Skeletal muscle tissue (tissue), 3 donors: ENCODE measurements at regions not wholly inside any gene's neighbourhood (a gene's known extent, or its start where the extent isn't known, plus 50 kb on each side); places are given as distances from the start of the nearest gene placed in this dataset.

Experiments
- H3K27ac ChIP-seq: one replicate; pipeline ENCODE4 v1.7.0; 2013; ENCODE audit warnings: mild to moderate bottlenecking, low read depth, low read length, inconsistent platforms
- H3K27me3 ChIP-seq, 3 donors: one replicate each; pipeline ENCODE4 v1.7.0; 2013; ENCODE audit warnings: low read length in 3 of 3; ENCODE audit not compliant: control insufficient read depth in 3 of 3, insufficient read depth in 3 of 3
- H3K36me3 ChIP-seq, 3 donors: one replicate each; pipeline ENCODE4 v1.7.0; 2013; ENCODE audit warnings: low read length in 3 of 3; ENCODE audit not compliant: control insufficient read depth in 3 of 3, insufficient read depth in 3 of 3
- H3K4me1 ChIP-seq, 3 donors: one replicate each; pipeline ENCODE4 v1.7.0; 2013; ENCODE audit warnings: low read length in 3 of 3, mild to moderate bottlenecking in 3 of 3; ENCODE audit not compliant: control insufficient read depth in 3 of 3, insufficient read depth in 3 of 3
- H3K4me3 ChIP-seq, 3 donors: one replicate each; pipeline ENCODE4 v1.7.0; 2013; ENCODE audit warnings: low read length in 3 of 3
- H3K9ac ChIP-seq, 3 donors: one replicate each; pipeline ENCODE4 v1.7.0; 2013; ENCODE audit warnings: low read length in 3 of 3, mild to moderate bottlenecking in 3 of 3, moderate library complexity in 2 of 3, low read depth in 1 of 3
- H3K9me3 ChIP-seq, 3 donors: one replicate each; pipeline ENCODE4 v1.7.0; 2013; ENCODE audit warnings: low read length in 3 of 3; ENCODE audit not compliant: control insufficient read depth in 3 of 3
- donor health status: Osteomylitis.

GRCh38 chr2:221142341-221142740, 429.8 kb downstream of the EPHA4 start:
- H3K4me3 ChIP-seq = no peak overlapping the region
- H3K4me1 ChIP-seq = no peaks in the 10 kb centered on the region
- H3K27ac ChIP-seq = no peak overlapping the region
- H3K9ac ChIP-seq = no peak overlapping the region
- no peaks in the 10 kb centered on the region for H3K9me3 ChIP-seq
- H3K36me3 ChIP-seq = no peaks in the 10 kb centered on the region
- H3K27me3 ChIP-seq = no peaks in the 10 kb centered on the region

DNA sequence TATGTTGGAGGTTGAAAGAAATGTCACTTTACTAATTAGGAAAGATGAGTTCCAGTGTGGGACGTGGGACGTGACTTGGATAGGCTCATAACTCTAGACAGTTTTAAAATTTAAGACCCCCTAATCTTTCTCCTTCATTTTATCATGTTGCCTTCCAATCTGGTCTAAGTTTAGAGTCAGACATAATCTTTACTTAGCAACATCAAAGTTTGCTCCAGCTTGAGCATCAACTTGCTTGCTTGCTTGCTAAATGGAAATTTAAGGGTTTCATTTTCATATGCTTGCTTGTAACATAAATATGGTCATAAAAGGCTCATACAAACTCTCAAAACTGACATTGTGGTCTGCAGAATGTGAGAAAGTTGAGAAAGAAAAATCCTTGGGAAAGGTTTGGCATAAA, 428.9 kb downstream of the EPHA4 start:
- no peak overlapping the region for H3K4me3 ChIP-seq
- no peaks in the 10 kb centered on the region for H3K36me3 ChIP-seq
- H3K9ac ChIP-seq = no peak overlapping the region
- H3K4me1 ChIP-seq = no peaks in the 10 kb centered on the region
- H3K27me3 ChIP-seq = no peaks in the 10 kb centered on the region
- H3K27ac ChIP-seq = no peak overlapping the region
- no peaks in the 10 kb centered on the region for H3K9me3 ChIP-seq

DNA sequence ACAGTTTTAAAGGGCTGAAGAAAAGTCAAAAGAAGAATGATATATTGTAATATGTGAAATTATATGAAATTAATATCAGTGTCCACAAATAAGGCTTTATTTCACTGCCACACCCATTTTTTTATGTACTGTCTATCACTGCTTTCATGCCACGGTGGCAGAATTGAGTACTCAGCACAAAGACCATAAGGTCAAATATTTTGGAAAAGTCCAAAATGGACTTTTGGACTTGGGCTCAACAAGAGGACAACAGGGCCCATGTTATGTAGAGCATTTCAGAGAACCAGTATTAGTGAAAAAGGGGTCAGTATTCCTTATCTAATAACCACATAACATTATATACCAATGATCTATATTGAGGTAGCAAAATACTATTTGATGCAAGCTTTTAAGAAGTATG, 427.2 kb downstream of the EPHA4 start:
- no peak overlapping the region for H3K9ac ChIP-seq
- H3K27ac ChIP-seq = no peak overlapping the region
- H3K36me3 ChIP-seq = no peaks in the 10 kb centered on the region
- H3K9me3 ChIP-seq = no peaks in the 10 kb centered on the region
- no peaks in the 10 kb centered on the region for H3K27me3 ChIP-seq
- no peaks in the 10 kb centered on the region for H3K4me1 ChIP-seq
- no peak overlapping the region for H3K4me3 ChIP-seq

DNA sequence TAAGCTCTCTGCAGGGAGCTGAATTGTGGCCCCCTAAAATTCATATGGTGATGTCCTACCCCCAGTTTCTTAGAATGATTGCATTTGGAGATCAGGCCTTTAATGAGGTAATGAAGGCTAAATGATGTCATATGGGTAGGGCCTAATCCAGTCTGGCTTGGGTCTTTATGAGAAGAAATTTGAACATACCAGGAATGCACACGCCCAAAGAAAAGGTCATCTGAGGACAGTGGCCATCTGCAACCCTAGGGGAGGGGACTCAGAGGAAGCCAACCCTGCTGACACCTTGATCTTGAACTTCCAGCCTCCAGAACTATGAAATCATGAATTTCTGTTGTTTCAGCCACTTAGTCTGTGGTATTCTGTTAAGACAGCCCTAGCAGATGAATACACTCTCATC, 426.7 kb downstream of the EPHA4 start:
- Histone ChIP-seq H3K9me3 (no peaks in the 10 kb centered on the region), H3K9ac (no peak overlapping the region), H3K27me3 (no peaks in the 10 kb centered on the region), H3K36me3 (no peaks in the 10 kb centered on the region), H3K4me1 (no peaks in the 10 kb centered on the region), H3K27ac (no peak overlapping the region), H3K4me3 (no peak overlapping the region)

- Histone ChIP-seq H3K9me3 (no peaks in the 10 kb centered on the region), H3K4me3 (no peak overlapping the region), H3K9ac (no peak overlapping the region), H3K4me1 (no peaks in the 10 kb centered on the region), H3K27me3 (no peaks in the 10 kb centered on the region), H3K27ac (no peak overlapping the region), H3K36me3 (no peaks in the 10 kb centered on the region)
Measured at GRCh38 chr2:221153226-221153625, 418.9 kb downstream of the EPHA4 start.

- Histone ChIP-seq H3K9ac (no peak overlapping the region), H3K4me3 (no peak overlapping the region), H3K4me1 (no peaks in the 10 kb centered on the region), H3K27ac (no peak overlapping the region), H3K9me3 (no peaks in the 10 kb centered on the region), H3K36me3 (no peaks in the 10 kb centered on the region), H3K27me3 (no peaks in the 10 kb centered on the region)
Measured at GRCh38 chr2:221154176-221154575, 417.9 kb downstream of the EPHA4 start.

DNA sequence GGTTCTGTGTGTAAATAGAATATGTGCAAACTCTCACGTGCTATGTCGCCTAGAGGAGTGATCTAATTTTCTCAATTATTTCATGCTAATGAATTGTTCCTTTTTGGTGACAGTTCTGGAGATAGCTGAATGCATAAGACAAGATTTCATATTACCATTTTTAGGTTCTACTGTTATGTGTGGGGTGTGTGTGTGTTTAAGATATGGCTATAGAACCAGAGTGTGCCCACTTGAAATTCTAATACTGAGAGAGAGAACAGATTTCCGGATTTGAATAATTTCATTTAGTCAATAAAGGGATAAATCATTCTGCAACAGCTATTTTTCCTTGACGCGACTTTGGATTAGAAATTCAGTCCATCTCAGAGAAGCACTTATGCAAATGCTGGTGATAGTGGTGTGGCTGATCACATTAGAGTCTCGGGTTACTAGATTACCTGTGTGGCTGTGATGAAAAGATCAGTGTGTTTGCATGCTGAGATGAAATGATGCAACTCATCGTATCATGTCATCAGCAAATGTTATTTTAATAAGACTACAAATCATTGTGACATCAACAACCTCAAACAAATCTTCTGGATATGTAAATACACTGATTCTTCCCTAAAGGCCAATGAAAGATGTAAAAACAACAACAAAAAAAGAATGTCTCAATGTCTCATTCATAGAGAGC, 415.9 kb downstream of the EPHA4 start:
- no peak overlapping the region for H3K27ac ChIP-seq
- no peak overlapping the region for H3K9ac ChIP-seq
- H3K36me3 ChIP-seq = no peaks in the 10 kb centered on the region
- H3K4me3 ChIP-seq = no peak overlapping the region
- no peaks in the 10 kb centered on the region for H3K4me1 ChIP-seq
- no peaks in the 10 kb centered on the region for H3K27me3 ChIP-seq
- no peaks in the 10 kb centered on the region for H3K9me3 ChIP-seq

DNA sequence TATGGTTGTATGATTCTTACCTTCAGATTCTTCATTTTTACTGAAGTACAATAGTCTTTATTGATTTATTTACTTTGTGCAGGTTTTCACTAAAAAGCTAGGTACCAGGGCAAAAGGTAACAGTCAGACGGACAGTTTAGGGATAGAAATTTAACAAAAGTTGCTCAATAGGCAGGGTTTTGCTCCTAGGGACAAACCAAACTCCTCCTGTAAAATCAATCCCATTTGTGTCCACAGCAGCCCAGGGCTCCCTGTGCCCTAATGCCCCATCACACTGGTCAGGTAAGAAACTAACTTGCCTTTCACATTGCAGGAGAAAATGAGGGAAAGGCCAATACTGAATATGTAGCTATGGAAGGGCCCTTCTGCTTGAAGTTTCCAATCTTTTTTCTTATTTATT, 410.9 kb downstream of the EPHA4 start:
- H3K27me3 ChIP-seq = no peaks in the 10 kb centered on the region
- no peak overlapping the region for H3K27ac ChIP-seq
- no peak overlapping the region for H3K9ac ChIP-seq
- no peak overlapping the region for H3K4me3 ChIP-seq
- no peaks in the 10 kb centered on the region for H3K9me3 ChIP-seq
- H3K4me1 ChIP-seq = no peaks in the 10 kb centered on the region
- no peaks in the 10 kb centered on the region for H3K36me3 ChIP-seq

- H3K36me3 ChIP-seq = no peaks in the 10 kb centered on the region
- H3K4me1 ChIP-seq = no peaks in the 10 kb centered on the region
- H3K27ac ChIP-seq = no peak overlapping the region
- no peaks in the 10 kb centered on the region for H3K27me3 ChIP-seq
- no peak overlapping the region for H3K4me3 ChIP-seq
- H3K9me3 ChIP-seq = no peaks in the 10 kb centered on the region
- no peak overlapping the region for H3K9ac ChIP-seq
Measured at GRCh38 chr2:221166292-221166691, 405.8 kb downstream of the EPHA4 start.

DNA sequence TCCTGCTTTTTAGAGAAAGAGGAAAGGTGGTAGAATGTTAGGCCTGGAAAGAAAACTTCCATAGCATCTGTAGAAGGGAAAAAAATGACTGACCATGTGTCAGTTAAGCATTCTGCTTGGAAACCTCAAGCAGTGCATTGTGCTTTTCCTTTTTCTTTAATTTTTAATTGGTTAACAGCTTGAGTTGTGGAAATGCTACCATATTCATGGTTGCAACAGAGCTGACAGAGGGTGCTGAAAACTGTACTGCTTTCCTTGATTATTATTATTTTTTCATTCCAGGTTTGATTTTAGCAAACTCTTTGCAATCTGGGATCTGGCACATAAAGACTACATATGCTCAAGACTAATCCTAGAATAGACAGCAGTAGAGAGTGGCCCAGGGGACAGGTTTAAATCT, 404.5 kb downstream of the EPHA4 start:
- H3K27me3 ChIP-seq = no peaks in the 10 kb centered on the region
- H3K9ac ChIP-seq = no peak overlapping the region
- H3K36me3 ChIP-seq = no peaks in the 10 kb centered on the region
- H3K9me3 ChIP-seq = no peaks in the 10 kb centered on the region
- H3K27ac ChIP-seq = no peak overlapping the region
- H3K4me1 ChIP-seq = no peaks in the 10 kb centered on the region
- H3K4me3 ChIP-seq = no peak overlapping the region

- Histone ChIP-seq H3K9me3 (no peaks in the 10 kb centered on the region), H3K4me3 (no peak overlapping the region)
Measured at GRCh38 chr2:221169724-221170123, 402.4 kb downstream of the EPHA4 start.

More at GRCh38 chr2:221169724-221170123, 402.4 kb downstream of the EPHA4 start:
- Histone ChIP-seq H3K27ac (no peak overlapping the region), H3K4me1 (no peaks in the 10 kb centered on the region), H3K36me3 (no peaks in the 10 kb centered on the region), H3K27me3 (no peaks in the 10 kb centered on the region), H3K9ac (no peak overlapping the region)
